ENCODE measurements at regions not wholly inside any gene's neighbourhood (a gene's known extent, or its start where the extent isn't known, plus 50 kb on each side); places are given as distances from the start of the nearest gene placed in this dataset.
A peak's percentile ranks its signal among the peaks of the same experiment; 100 is the strongest.

DNA sequence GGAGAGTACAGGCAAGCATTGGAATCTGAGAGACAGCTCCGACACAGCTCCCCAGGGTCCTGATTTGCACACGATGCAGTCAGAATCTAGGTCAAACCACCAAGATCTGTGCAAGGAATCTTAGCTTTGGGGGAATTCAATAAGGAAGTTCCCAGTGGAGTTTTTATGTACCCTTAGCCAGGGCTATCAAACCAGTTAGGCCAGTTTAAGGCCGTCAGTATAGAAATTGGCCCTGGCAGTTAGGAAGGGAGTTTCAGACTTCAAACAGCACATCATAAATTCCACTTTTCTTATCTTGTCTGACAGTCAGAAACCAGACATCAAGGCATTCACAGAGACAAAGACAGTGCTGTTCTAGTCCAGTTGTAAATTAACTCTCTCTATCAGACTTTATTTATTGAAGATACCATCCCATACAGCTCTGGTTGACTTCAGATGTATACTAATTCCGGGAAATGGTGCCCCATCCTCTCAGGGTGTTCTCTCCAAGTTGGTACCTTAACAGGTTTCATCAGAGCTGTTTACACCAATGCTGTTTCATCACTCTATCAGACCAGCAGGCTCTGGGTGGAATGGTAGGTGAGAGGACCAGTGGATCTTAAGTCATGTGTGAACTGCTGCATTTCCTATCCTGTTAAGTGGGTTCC, 157.5 kb upstream of the ATF7IP start:
- H3K79me2 ChIP-seq (ENCODE audit: control insufficient read depth, insufficient read depth, low read length): no peaks in the 10 kb centered on the region
- no peaks in the 10 kb centered on the region for H3K9me3 ChIP-seq (ENCODE audit: control insufficient read depth, low read depth, low read length)
- no peaks in the 10 kb centered on the region for H3K27me3 ChIP-seq (ENCODE audit: control insufficient read depth, extremely low read depth, insufficient read depth, low read length)
- H3K9me1 ChIP-seq (ENCODE audit: control insufficient read depth, extremely low read depth, insufficient read depth, low read length): no peaks in the 10 kb centered on the region
- H3K4me2 ChIP-seq (ENCODE audit: control insufficient read depth, extremely low read depth, insufficient read depth, low read depth, low read length): peak overlapping the region; percentile 29
- no peaks in the 10 kb centered on the region for H4K20me1 ChIP-seq (ENCODE audit: control insufficient read depth, extremely low read depth, insufficient read depth, low read length)
- H3K36me3 ChIP-seq (ENCODE audit: control insufficient read depth in 2 of 2, extremely low read depth in 1 of 2, insufficient read depth in 2 of 2, low read length in 2 of 2): no peaks in the 10 kb centered on the region
- FAIRE-seq (peak; percentile 77), DNase-seq (ENCODE audit: low read depth, low spot score) (no peak)
- H3K4me3 ChIP-seq (ENCODE audit: control insufficient read depth in 2 of 3, extremely low read depth in 1 of 3, insufficient read depth in 2 of 3, low read depth in 1 of 3, low read length in 3 of 3): no peak overlapping the region
- no peak overlapping the region for H3K9ac ChIP-seq (ENCODE audit: control insufficient read depth, extremely low read depth, insufficient read depth, low read length)
- H3K27ac ChIP-seq (ENCODE audit: control insufficient read depth, insufficient read depth, low read length): no peak overlapping the region
- H2AFZ ChIP-seq (ENCODE audit: control insufficient read depth, low read length): peak overlapping the region; percentile 63
- peaks cover 12% of the 10 kb centered on the region for H3K4me1 ChIP-seq (ENCODE audit: control insufficient read depth, extremely low read depth, insufficient read depth, low read length)
- TF ChIP-seq, protein P1, sequence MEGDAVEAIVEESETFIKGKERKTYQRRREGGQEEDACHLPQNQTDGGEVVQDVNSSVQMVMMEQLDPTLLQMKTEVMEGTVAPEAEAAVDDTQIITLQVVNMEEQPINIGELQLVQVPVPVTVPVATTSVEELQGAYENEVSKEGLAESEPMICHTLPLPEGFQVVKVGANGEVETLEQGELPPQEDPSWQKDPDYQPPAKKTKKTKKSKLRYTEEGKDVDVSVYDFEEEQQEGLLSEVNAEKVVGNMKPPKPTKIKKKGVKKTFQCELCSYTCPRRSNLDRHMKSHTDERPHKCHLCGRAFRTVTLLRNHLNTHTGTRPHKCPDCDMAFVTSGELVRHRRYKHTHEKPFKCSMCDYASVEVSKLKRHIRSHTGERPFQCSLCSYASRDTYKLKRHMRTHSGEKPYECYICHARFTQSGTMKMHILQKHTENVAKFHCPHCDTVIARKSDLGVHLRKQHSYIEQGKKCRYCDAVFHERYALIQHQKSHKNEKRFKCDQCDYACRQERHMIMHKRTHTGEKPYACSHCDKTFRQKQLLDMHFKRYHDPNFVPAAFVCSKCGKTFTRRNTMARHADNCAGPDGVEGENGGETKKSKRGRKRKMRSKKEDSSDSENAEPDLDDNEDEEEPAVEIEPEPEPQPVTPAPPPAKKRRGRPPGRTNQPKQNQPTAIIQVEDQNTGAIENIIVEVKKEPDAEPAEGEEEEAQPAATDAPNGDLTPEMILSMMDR (optimal IDR thresholded peaks at IDR 0.05 in 1 of 3, IDR thresholded peaks at IDR 0.05 in 1 of 3, conservative IDR thresholded peaks at IDR 0.05 in 1 of 3; ENCODE audit: extremely low read depth in 1 of 3, insufficient read depth in 2 of 3, low read length in 3 of 3): no peak
- no peak for TF ChIP-seq EZH2 (IDR thresholded peaks at IDR 0.05; ENCODE audit: low read length)
- dilution Hi-C loops (cut with MboI; ENCODE audit: extremely low pct_ligation_motif_present, low sequenced_read_pairs): no loop called here

DNA sequence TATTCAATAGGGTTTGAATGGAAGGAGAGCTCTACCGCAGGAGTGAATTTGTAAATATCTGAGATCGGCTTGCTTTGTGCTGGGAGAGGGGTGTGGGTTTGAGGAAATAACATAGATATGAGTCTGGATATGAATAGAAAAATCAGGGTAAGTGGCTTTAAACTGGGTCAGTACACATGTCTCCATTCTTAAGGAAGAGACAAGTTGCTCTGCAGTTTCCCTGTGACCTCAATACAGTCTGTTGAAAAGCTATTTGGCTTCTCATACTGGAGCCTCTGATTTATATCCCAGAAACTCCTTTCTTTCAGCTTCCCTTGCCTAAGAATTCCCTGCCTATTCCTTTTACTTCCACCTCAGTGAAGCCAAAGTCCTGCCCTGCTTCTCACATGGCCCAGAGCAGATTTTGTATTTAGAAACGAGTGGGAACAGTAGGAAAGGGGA, 153.5 kb upstream of the ATF7IP start:
- Histone ChIP-seq H3K27me3 (ENCODE audit: control insufficient read depth, extremely low read depth, insufficient read depth, low read length) (no peaks in the 10 kb centered on the region), H3K36me3 (ENCODE audit: control insufficient read depth in 2 of 2, extremely low read depth in 1 of 2, insufficient read depth in 2 of 2, low read length in 2 of 2) (no peaks in the 10 kb centered on the region), H3K4me1 (ENCODE audit: control insufficient read depth, extremely low read depth, insufficient read depth, low read length) (peaks cover 26% of the 10 kb centered on the region), H3K9me3 (ENCODE audit: control insufficient read depth, low read depth, low read length) (no peaks in the 10 kb centered on the region), H3K9ac (ENCODE audit: control insufficient read depth, extremely low read depth, insufficient read depth, low read length) (no peak overlapping the region), H3K27ac (ENCODE audit: control insufficient read depth, insufficient read depth, low read length) (no peak overlapping the region), H4K20me1 (ENCODE audit: control insufficient read depth, extremely low read depth, insufficient read depth, low read length) (no peaks in the 10 kb centered on the region), H2AFZ (ENCODE audit: control insufficient read depth, low read length) (no peak overlapping the region), H3K4me2 (ENCODE audit: control insufficient read depth, extremely low read depth, insufficient read depth, low read depth, low read length) (no peak overlapping the region), H3K9me1 (ENCODE audit: control insufficient read depth, extremely low read depth, insufficient read depth, low read length) (no peaks in the 10 kb centered on the region), H3K4me3 (ENCODE audit: control insufficient read depth in 2 of 3, extremely low read depth in 1 of 3, insufficient read depth in 2 of 3, low read depth in 1 of 3, low read length in 3 of 3) (no peak overlapping the region), H3K79me2 (ENCODE audit: control insufficient read depth, insufficient read depth, low read length) (no peaks in the 10 kb centered on the region)
- DNase-seq (ENCODE audit: low read depth, low spot score) (no peak), FAIRE-seq (no peak)
- no peak for TF ChIP-seq EZH2 (IDR thresholded peaks at IDR 0.05; ENCODE audit: low read length)
- TF ChIP-seq, protein P1 (optimal IDR thresholded peaks at IDR 0.05 in 1 of 3, IDR thresholded peaks at IDR 0.05 in 1 of 3, conservative IDR thresholded peaks at IDR 0.05 in 1 of 3; ENCODE audit: extremely low read depth in 1 of 3, insufficient read depth in 2 of 3, low read length in 3 of 3): no peak
- dilution Hi-C loops (cut with MboI; ENCODE audit: extremely low pct_ligation_motif_present, low sequenced_read_pairs): no loop called here
